ENCODE measurements at regions not wholly inside any gene's neighbourhood (a gene's known extent, or its start where the extent isn't known, plus 50 kb on each side); places are given as distances from the start of the nearest gene placed in this dataset.

- TF ChIP-seq KDM1A (IDR thresholded peaks at IDR 0.05; ENCODE audit: low read depth) = no peak
- TF ChIP-seq ZSCAN20 (CRISPR knock-in tag; IDR thresholded peaks at IDR 0.05) = no peak
- TF ChIP-seq HDAC2 (IDR thresholded peaks at IDR 0.05) = no peak
- TF ChIP-seq ZNF302 (CRISPR knock-in tag; IDR thresholded peaks at IDR 0.05) = no peak
- no peak for TF ChIP-seq KDM5A (IDR thresholded peaks at IDR 0.05)
- TF ChIP-seq PBX3 (IDR thresholded peaks at IDR 0.05) = no peak
- no peak for TF ChIP-seq CTCF (IDR thresholded peaks at IDR 0.05)
- no peak for TF ChIP-seq REST (IDR thresholded peaks at IDR 0.05)
- no peak for TF ChIP-seq MAX (IDR thresholded peaks at IDR 0.05)
- no peak for TF ChIP-seq MAFK (IDR thresholded peaks at IDR 0.05; ENCODE audit: partially characterized antibody)
- TF ChIP-seq JUNB (IDR thresholded peaks at IDR 0.05) = no peak
- TF ChIP-seq ELK1 (IDR thresholded peaks at IDR 0.05; ENCODE audit: low read depth, low read length) = no peak
- no peak for TF ChIP-seq EP300 (IDR thresholded peaks at IDR 0.05)
- no peak for TF ChIP-seq CBX8 (IDR thresholded peaks at IDR 0.05)
These were observed 83.3 kb upstream of the PCDH8 start for GRCh38 chr13:52931539-52932431.

Measured in A549 (cell line).